SHP77 (cell line): ENCODE measurements at regions not wholly inside any gene's neighbourhood (a gene's known extent, or its start where the extent isn't known, plus 50 kb on each side); places are given as distances from the start of the nearest gene placed in this dataset.
A peak's percentile ranks its signal among the peaks of the same experiment; 100 is the strongest.
"Not testable (repeated sequence)": the region's sequence is repeated elsewhere in the genome, so short reads cannot be mapped to it uniquely, and the experiment has no call there.

ENCODE experiments used
- DNase-seq, 2 experiments: peaks; one replicate each; lab custom pipeline; 2025; lab: John Stamatoyannopoulos, UW

- no peak for DNase-seq
Observed at GRCh38 chrX:10676235-10676957, 56.0 kb upstream of the MID1 start.

GRCh38 chrX:10677490-10677889, 57.1 kb upstream of the MID1 start:
- peak; percentile 13 to 33 for DNase-seq

- no peak for DNase-seq
Observed at GRCh38 chrX:10679387-10679786, 59.0 kb upstream of the MID1 start.

- DNase-seq = no peak
Observed at GRCh38 chrX:10681167-10681566, 60.8 kb upstream of the MID1 start.

- not testable (repeated sequence) for DNase-seq
Observed at GRCh38 chrX:10683631-10684030, 63.2 kb upstream of the MID1 start.

GRCh38 chrX:10685923-10686595, 65.7 kb upstream of the MID1 start:
- no peak for DNase-seq

GRCh38 chrX:10691751-10692150, 71.4 kb upstream of the MID1 start:
- not testable (repeated sequence) for DNase-seq

GRCh38 chrX:10697616-10698317, 77.4 kb upstream of the MID1 start:
- DNase-seq = no peak

GRCh38 chrX:10698318-10698640, 77.9 kb upstream of the MID1 start:
- DNase-seq = no peak

GRCh38 chrX:10702031-10702430, 81.6 kb upstream of the MID1 start:
- no peak for DNase-seq

- not testable (repeated sequence) for DNase-seq
Observed at GRCh38 chrX:10706342-10706741, 86.0 kb upstream of the MID1 start.

- no peak for DNase-seq
Observed at GRCh38 chrX:10707773-10708172, 87.4 kb upstream of the MID1 start.

- DNase-seq = no peak
Observed at GRCh38 chrX:10709276-10709675, 88.9 kb upstream of the MID1 start.

- no peak for DNase-seq
Observed at GRCh38 chrX:10714531-10714930, 94.1 kb upstream of the MID1 start.

GRCh38 chrX:10722851-10723250, 102.5 kb upstream of the MID1 start:
- peak; percentile 2 for DNase-seq

GRCh38 chrX:10725071-10725470, 104.7 kb upstream of the MID1 start:
- DNase-seq = no peak

GRCh38 chrX:10726647-10727046, 106.3 kb upstream of the MID1 start:
- no peak for DNase-seq

- DNase-seq = no peak
Observed at GRCh38 chrX:10728806-10729389, 108.5 kb upstream of the MID1 start.

GRCh38 chrX:10739426-10739825, 119.0 kb upstream of the MID1 start:
- no peak for DNase-seq

- DNase-seq = no peak
Observed at GRCh38 chrX:10741003-10741402, 120.6 kb upstream of the MID1 start.

GRCh38 chrX:10741550-10741949, 121.2 kb upstream of the MID1 start:
- no peak for DNase-seq

GRCh38 chrX:10743476-10743875, 123.1 kb upstream of the MID1 start:
- no peak for DNase-seq

- no peak for DNase-seq
Observed at GRCh38 chrX:10744007-10744406, 123.6 kb upstream of the MID1 start.
